Stimulated activated CD4-positive, alpha-beta T cell treated with anti-CD3 and anti-CD28 coated beads, Interleukin-12 subunit alpha, Interleukin-12 subunit beta, amount 100 ng/mL, for 48 hours (primary cell): ENCODE measurements at regions not wholly inside any gene's neighbourhood (a gene's known extent, or its start where the extent isn't known, plus 50 kb on each side); places are given as distances from the start of the nearest gene placed in this dataset.

Source experiments
- DNase-seq, 3 donors: peaks; one replicate each; pipeline ENCODE4 v3.0.0-alpha.2; 2020; ENCODE audit warnings: low read depth in 2 of 3, low spot score in 1 of 3

- no peak for DNase-seq
Measured at GRCh38 chr2:5951471-5951870, 259.3 kb downstream of the SOX11 start.

GRCh38 chr2:5953525-5953924 lies 261.3 kb downstream of the SOX11 start:
- no peak for DNase-seq

GRCh38 chr2:5954509-5954908 lies 262.3 kb downstream of the SOX11 start:
- no peak for DNase-seq

- DNase-seq = no peak
Measured at GRCh38 chr2:5955921-5956320, 263.7 kb downstream of the SOX11 start.

GRCh38 chr2:5959836-5960820 lies 267.9 kb downstream of the SOX11 start:
- DNase-seq = no peak

DNA sequence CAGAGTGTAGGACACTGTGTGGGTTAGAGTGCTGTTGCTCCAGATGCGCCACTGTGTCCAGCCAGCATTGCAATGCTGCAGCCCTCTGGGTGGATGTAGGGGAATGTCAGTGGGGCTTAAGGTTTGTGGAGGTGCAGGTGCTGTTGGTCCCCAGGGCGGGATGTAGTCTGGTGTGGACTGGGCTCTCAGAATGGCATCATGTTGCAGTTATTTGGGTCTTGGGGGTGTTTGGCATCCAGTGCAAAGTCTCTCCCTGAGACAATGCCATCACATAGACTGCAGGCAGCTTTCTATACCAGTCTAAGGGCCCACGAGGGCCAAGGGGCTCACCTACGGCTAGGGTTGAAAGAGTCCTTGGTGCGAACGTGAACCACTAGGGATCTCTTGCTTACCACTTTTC lies 275.3 kb downstream of the SOX11 start:
- DNase-seq = no peak

DNA sequence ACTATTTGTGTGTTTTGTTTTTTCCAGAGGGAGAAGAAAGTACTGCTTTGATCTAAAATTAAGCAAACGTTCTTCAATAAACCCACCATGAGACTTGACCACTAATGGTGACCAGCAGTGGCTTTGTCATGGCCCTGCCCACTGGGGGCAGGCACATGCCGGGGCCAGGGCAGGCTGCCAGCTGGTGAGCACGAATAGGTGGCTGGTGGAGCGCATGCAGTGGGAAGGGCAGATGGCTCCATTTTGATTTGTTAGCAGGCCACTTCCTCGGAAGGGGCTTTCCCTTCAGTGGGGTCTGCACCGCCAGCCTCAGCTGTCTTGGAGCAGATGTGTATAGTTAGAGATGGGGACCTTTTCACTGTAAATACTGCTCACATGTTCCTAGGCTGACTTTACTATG lies 277.1 kb downstream of the SOX11 start:
- no peak for DNase-seq

GRCh38 chr2:5970347-5970746 lies 278.2 kb downstream of the SOX11 start:
- no peak for DNase-seq

GRCh38 chr2:5974477-5974876 lies 282.3 kb downstream of the SOX11 start:
- DNase-seq = no peak

DNA sequence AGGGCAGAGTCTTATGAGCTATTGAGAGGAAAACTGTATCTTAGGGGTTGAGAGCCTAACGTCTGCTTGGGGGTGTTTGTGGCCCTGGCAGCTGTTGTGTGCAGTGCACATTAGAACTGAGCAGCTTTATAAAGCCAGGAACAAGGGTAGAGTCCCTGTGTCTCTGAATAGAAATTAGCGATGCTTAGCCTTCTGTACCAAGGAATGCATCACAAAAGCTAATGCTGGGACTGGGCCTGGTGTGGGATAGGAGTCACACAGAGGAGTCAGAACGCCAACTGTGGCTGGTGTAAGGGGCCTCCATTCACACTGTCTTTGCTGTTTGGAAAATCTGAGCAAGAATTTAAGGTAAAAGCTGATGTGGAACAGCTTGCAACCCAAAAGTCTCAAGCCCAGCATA lies 283.2 kb downstream of the SOX11 start:
- DNase-seq = no peak

GRCh38 chr2:5976531-5977065 lies 284.4 kb downstream of the SOX11 start:
- no peak for DNase-seq

GRCh38 chr2:5977477-5977876 lies 285.3 kb downstream of the SOX11 start:
- DNase-seq = no peak

GRCh38 chr2:5978131-5978751 lies 286.1 kb downstream of the SOX11 start:
- DNase-seq = no peak

- DNase-seq = no peak
Measured at GRCh38 chr2:5980450-5981190, 288.4 kb downstream of the SOX11 start.

DNA sequence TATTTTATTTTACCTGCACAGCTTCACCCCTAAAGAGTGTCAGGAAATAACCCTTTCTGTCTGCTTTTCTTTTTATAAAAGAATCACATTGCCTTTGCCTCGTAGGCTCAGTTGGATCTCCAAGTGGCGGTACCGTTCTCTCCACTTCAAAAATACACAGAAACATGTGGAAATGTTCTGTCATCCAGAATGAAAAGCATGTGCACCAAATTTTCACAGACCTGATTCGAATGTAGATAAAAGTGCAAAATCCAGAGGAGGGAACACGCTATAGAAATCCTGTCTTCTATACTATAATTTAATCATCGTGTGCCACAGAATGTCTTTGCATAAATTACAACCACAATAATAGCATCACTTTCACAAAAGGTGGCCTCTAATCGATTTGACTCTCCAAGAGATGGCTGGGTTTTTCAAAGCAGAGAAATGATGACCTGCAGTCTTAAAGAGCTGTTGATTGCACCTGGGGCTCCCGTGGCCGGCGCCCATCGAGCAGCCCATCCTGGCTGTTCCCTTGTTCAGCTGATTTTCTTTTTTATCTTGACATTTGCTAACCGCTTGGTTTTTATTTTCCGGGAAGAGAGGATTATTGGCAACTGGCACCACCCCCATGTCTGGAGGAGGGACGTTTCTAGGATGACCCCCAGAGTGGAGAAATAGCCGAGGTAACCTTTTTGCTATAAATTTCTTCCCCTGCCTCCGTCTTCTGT lies 290.2 kb downstream of the SOX11 start:
- DNase-seq = no peak

- no peak for DNase-seq
Measured at GRCh38 chr2:5982903-5983265, 290.7 kb downstream of the SOX11 start.

DNA sequence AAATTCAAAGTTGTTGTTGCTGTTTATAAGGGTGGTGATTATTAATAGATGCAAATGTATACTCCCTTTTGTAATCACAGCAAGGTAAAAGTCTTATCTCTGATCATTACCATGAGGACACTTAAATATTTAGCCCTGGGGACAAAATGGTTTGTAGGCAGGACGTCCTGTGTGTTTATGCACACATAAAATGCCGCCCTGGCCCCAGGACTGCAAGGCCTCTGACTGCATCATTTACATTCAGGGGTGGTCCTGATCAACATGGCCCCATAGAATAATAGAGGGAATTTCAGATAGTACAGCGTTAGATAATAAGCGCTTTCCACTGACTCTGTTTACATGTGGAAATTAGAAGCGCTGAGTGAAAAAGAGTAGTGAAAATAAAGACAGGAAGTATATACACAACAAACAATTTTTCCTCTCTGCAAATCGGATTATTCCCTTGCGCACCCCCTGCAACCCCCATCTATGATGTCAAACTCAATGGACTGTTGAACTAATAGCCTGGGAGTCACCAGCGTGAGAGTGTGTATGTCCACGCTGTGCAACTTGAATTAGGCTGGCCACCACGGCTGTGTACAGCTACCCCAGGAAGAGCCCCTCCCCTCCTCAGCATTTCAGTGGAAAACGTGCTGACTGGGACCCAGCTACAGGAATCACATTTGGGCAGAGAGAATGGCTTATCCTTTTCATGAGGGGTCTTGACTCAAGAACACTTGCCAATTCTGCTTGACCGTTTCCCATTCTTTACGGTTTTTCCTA lies 291.5 kb downstream of the SOX11 start:
- DNase-seq = no peak

GRCh38 chr2:5984273-5984655 lies 292.1 kb downstream of the SOX11 start:
- no peak for DNase-seq

DNA sequence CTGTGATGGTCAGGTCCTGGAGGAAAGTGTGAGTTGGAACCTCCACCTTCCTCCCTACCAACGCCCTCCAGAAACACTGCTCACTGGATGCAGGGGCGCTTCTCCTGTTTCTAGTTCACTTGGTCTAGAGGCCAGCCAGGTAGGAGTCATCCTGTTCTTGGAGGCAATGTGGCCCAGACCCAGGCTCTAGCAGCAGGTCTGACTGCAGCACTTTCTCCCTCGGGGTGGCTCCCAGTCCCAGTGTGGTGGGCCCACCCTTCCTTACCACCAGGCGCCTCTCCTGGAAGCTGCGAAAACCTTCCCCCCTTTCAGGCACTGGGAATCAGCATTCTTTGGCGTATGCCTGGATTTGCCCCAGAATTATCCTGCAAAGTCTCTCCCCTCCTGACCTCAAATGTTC lies 292.8 kb downstream of the SOX11 start:
- DNase-seq = no peak
